Large intestine (tissue), 3 donors: ENCODE measurements at regions not wholly inside any gene's neighbourhood (a gene's known extent, or its start where the extent isn't known, plus 50 kb on each side); places are given as distances from the start of the nearest gene placed in this dataset.
"Not testable (repeated sequence)": the region's sequence is repeated elsewhere in the genome, so short reads cannot be mapped to it uniquely, and the experiment has no call there.

ENCODE experiments used
- DNase-seq, 2 donors: peaks; one replicate each; pipeline versions ENCODE4 v3.0.0 to v3.0.0-alpha.2; 2013
- H3K27ac ChIP-seq: one replicate; pipeline ENCODE4 v1.5.1; 2013; ENCODE audit warnings: low read length
- H3K27me3 ChIP-seq: 2 replicates; pipeline ENCODE4 v1.6.1; 2013; ENCODE audit warnings: low read length; ENCODE audit not compliant: control insufficient read depth, insufficient read depth
- H3K36me3 ChIP-seq: 2 replicates; pipeline ENCODE4 v1.6.1; 2013; ENCODE audit warnings: low read length; ENCODE audit not compliant: control insufficient read depth, insufficient read depth
- H3K4me1 ChIP-seq: one replicate; pipeline ENCODE4 v1.6.1; 2013; ENCODE audit warnings: low read length; ENCODE audit not compliant: control insufficient read depth, insufficient read depth
- H3K4me3 ChIP-seq: one replicate; pipeline ENCODE4 v1.5.1; 2013; ENCODE audit warnings: low read length
- H3K9me3 ChIP-seq: one replicate; pipeline ENCODE4 v1.6.1; 2013; ENCODE audit warnings: mild to moderate bottlenecking, low read depth, low read length, moderate library complexity; ENCODE audit not compliant: control insufficient read depth
- WGBS: methylation state at CpG from one replicate; pipeline ENCODE4 v1.1.5; 2013; ENCODE audit warnings: low lambda C conversion rate; ENCODE audit not compliant: insufficient coverage; 5-methylcytosine and 5-hydroxymethylcytosine counted together

- Histone ChIP-seq H3K9me3 (no peaks in the 10 kb centered on the region), H3K4me3 (no peak overlapping the region), H3K36me3 (no peaks in the 10 kb centered on the region), H3K27ac (no peak overlapping the region), H3K27me3 (peaks cover 2% of the 10 kb centered on the region), H3K4me1 (no peaks in the 10 kb centered on the region)
- DNase-seq = no peak
- 100% methylated on average over 3 of the region's 5 CpGs for WGBS
Observed at GRCh38 chr10:61051344-61051743, 107.4 kb upstream of the RHOBTB1 start.

GRCh38 chr10:61050120-61050745 lies 106.2 kb upstream of the RHOBTB1 start:
- Histone ChIP-seq H3K4me3 (no peak overlapping the region), H3K27ac (no peak overlapping the region), H3K4me1 (no peaks in the 10 kb centered on the region), H3K36me3 (no peaks in the 10 kb centered on the region), H3K27me3 (peaks cover 2% of the 10 kb centered on the region), H3K9me3 (no peaks in the 10 kb centered on the region)
- WGBS = 87% methylated on average over 3 of the region's 5 CpGs
- DNase-seq = no peak

- no CpG with 5 or more reads among the region's 2 CpGs for WGBS
- Histone ChIP-seq H3K27ac (no peak overlapping the region), H3K4me3 (no peak overlapping the region), H3K4me1 (no peaks in the 10 kb centered on the region), H3K36me3 (no peaks in the 10 kb centered on the region), H3K9me3 (no peaks in the 10 kb centered on the region), H3K27me3 (peaks cover 2% of the 10 kb centered on the region)
- no peak for DNase-seq
Observed at GRCh38 chr10:61049386-61049785, 105.4 kb upstream of the RHOBTB1 start.

- Histone ChIP-seq H3K27me3 (peaks cover 2% of the 10 kb centered on the region), H3K4me3 (no peak overlapping the region), H3K27ac (no peak overlapping the region), H3K4me1 (no peaks in the 10 kb centered on the region), H3K9me3 (no peaks in the 10 kb centered on the region), H3K36me3 (no peaks in the 10 kb centered on the region)
- WGBS = 100% methylated on average over 1 of the region's 8 CpGs
- DNase-seq = no peak
Observed at GRCh38 chr10:61047788-61048560, 104.0 kb upstream of the RHOBTB1 start.

GRCh38 chr10:61047081-61047480 lies 103.1 kb upstream of the RHOBTB1 start:
- peaks cover 2% of the 10 kb centered on the region for H3K27me3 ChIP-seq
- H3K4me1 ChIP-seq = no peaks in the 10 kb centered on the region
- no peak for DNase-seq
- WGBS = 69% methylated on average over 3 of the region's 5 CpGs
- H3K4me3 ChIP-seq = no peak overlapping the region
- no peak overlapping the region for H3K27ac ChIP-seq
- H3K36me3 ChIP-seq = no peaks in the 10 kb centered on the region
- no peaks in the 10 kb centered on the region for H3K9me3 ChIP-seq

GRCh38 chr10:61045480-61045879 lies 101.5 kb upstream of the RHOBTB1 start:
- H3K27me3 ChIP-seq, H3K27ac ChIP-seq, H3K9me3 ChIP-seq, H3K36me3 ChIP-seq, H3K4me3 ChIP-seq, H3K4me1 ChIP-seq, DNase-seq: not testable (repeated sequence)
- WGBS = no CpG with 5 or more reads among the region's 5 CpGs

GRCh38 chr10:61042533-61042932 lies 98.5 kb upstream of the RHOBTB1 start:
- no peak overlapping the region for H3K27ac ChIP-seq
- H3K4me3 ChIP-seq = no peak overlapping the region
- H3K36me3 ChIP-seq = no peaks in the 10 kb centered on the region
- no peaks in the 10 kb centered on the region for H3K4me1 ChIP-seq
- H3K9me3 ChIP-seq = peaks cover 7% of the 10 kb centered on the region
- no peaks in the 10 kb centered on the region for H3K27me3 ChIP-seq
- no peak for DNase-seq

GRCh38 chr10:61040399-61041016 lies 96.5 kb upstream of the RHOBTB1 start:
- H3K27me3 ChIP-seq = no peaks in the 10 kb centered on the region
- H3K4me3 ChIP-seq = no peak overlapping the region
- H3K36me3 ChIP-seq = no peaks in the 10 kb centered on the region
- no CpG with 5 or more reads among the region's 30 CpGs for WGBS
- DNase-seq = no peak
- no peak overlapping the region for H3K27ac ChIP-seq
- peaks cover 7% of the 10 kb centered on the region for H3K9me3 ChIP-seq
- H3K4me1 ChIP-seq = no peaks in the 10 kb centered on the region

- Histone ChIP-seq H3K27ac (no peak overlapping the region), H3K27me3 (no peaks in the 10 kb centered on the region), H3K4me3 (no peak overlapping the region), H3K9me3 (peaks cover 7% of the 10 kb centered on the region), H3K4me1 (no peaks in the 10 kb centered on the region), H3K36me3 (no peaks in the 10 kb centered on the region)
- DNase-seq = no peak
- no CpG with 5 or more reads among the region's 1 CpG for WGBS
Observed at GRCh38 chr10:61039868-61040267, 95.9 kb upstream of the RHOBTB1 start.

GRCh38 chr10:61037261-61037830 lies 93.4 kb upstream of the RHOBTB1 start:
- 100% methylated on average over 1 of the region's 16 CpGs for WGBS
- H3K27me3 ChIP-seq, H3K9me3 ChIP-seq, H3K36me3 ChIP-seq, H3K27ac ChIP-seq, DNase-seq, H3K4me3 ChIP-seq, H3K4me1 ChIP-seq: not testable (repeated sequence)
